GM19043 (cell line): ENCODE measurements at regions not wholly inside any gene's neighbourhood (a gene's known extent, or its start where the extent isn't known, plus 50 kb on each side); places are given as distances from the start of the nearest gene placed in this dataset.
"Not testable (repeated sequence)": the region's sequence is repeated elsewhere in the genome, so short reads cannot be mapped to it uniquely, and the experiment has no call there.

Source experiments
- ATAC-seq: cut with Tn5 transposase; IDR thresholded peaks from one replicate; pipeline ENCODE4 v1.9.1; 2021; ENCODE audit warnings: low read depth; ENCODE audit not compliant: unreplicated experiment

- ATAC-seq, result no peak
Observed at GRCh38 chr3:163587342-163587741, 1491.0 kb downstream of the SI start.

- ATAC-seq, result no peak
Observed at GRCh38 chr3:163582967-163583366, 1495.3 kb downstream of the SI start.

DNA sequence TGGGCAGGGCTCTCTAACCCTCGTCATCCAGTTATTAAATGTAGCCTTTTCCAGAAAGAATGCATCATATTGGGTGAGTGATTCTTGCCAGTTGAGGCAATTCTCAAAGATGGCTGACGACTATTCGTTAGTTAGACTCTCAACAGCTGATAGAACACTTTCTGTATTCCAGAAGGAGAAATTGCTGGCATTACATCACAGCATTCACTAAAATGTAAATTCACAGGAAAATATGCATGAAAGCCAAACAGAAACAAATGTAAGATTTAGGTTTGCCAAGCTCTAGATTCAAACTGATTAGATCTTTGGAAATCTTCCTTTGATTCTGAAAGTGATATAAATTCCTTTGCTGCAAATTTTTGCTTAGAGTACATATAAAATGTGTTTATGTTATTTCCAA, 1501.0 kb downstream of the SI start:
- ATAC-seq, result no peak

- no peak for ATAC-seq
Observed at GRCh38 chr3:163576314-163576713, 1502.0 kb downstream of the SI start.

DNA sequence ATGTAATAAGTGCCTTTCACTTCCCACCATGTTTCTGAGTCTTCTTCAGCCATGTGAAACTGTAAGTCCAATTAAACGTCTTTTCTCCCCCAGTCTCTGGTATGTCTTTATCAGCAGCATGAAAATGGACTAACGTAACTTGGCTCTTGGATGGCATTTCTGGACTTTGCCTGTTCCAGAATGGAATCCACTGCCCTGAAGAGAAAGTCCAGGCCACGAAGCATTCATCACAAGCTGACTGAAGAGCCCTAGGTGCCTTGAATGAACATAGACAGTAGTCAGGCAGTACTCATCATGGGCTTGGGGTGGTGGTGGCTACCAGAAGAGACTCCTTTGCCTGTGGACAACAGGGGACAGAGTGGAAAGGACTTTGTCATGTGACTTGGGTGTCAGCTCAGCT, 1505.0 kb downstream of the SI start:
- no peak for ATAC-seq

DNA sequence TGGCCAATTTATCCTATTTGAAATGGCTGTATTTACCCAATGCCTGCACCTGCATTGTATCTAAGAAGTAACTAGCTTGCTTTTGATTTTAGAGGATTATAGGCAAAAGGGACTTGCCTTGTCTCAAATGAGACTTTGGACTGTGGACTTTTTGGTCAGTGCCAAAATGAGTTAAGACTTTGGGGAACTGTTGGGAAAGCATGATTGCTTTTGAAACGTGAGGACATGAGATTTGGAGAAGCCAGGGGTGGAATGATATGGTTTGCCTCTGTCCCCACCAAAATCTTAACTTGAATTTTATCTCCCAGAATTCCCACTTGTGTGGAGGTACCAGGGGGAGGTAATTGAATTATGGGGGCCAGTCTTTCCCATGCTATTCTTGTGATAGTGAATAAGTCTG, 1505.4 kb downstream of the SI start:
- ATAC-seq, result no peak

DNA sequence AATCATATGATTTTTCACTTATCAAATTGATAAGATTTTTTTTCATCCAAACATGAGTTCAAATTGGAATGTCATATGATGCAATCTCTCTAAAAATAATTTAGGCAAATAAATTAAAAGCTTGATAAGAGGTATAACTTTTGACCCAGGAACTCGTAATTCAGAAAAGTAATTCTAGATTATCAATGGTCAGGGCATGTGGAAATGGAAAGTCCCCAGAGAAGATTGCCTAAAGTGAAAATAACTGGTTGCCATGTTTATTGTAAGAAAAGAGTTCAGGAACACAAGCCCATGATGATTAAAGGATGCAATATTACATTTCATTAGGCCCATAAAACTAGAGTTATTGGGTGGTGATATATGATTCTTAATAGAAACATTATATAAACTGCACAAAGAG, 1514.8 kb downstream of the SI start:
- no peak for ATAC-seq

DNA sequence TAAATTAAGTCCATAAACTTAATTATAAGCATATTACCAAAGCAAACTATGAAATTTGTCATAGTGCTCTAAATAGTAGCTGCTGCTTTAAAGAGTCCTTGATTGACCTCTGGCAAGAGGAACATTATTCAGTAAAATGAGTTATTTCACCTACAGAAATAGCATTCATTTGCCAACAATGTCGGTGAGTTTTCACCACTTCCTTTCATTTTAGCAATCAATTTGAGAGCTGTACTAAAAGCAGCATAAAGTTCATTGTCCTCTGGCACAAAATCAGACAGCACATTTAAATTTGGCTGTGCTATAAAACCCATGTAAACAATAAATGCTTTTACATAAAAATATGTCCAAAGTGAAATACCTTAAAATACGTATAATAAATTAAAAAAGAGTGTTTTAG, 1515.7 kb downstream of the SI start:
- no peak for ATAC-seq

DNA sequence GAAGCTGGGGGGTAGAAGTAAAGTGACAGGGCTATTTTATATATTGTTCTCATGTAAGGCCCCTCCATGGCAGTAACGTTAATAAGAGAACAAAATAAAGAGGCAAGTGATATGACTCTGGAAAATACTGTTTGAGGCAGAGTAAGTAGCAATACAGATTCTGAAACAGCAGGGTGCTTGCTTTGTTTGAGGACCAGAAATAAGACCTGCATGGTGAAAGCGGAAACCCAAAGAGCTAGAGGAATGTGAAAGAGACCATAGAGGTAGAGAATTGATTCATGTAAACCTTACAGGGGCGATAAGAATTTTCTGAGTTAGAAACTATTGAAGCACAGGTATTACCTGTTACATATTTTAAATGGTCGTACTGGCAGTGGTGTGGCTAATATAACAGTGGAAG, 1517.1 kb downstream of the SI start:
- no peak for ATAC-seq

GRCh38 chr3:163560459-163560858, 1517.8 kb downstream of the SI start:
- ATAC-seq, result no peak

GRCh38 chr3:163556813-163557523, 1521.3 kb downstream of the SI start:
- ATAC-seq, result no peak

DNA sequence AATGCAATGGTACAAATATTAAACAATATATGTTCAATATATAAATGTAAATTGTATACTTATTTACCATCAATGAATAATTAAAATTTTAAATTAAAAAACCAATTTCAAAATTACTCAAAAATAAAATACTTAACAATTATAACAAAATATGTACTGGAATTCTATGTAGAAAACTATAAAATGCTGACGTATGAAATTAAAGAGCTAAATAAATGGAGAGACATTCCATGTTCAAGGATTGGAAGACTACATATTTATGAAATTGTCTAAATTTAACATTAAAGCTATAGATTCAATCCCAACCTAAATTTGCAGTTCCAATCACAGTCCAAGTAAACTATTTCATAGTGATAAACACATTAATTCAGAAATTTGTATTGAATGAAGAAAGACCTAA, 1522.4 kb downstream of the SI start:
- ATAC-seq, result no peak

GRCh38 chr3:163552659-163552966, 1525.7 kb downstream of the SI start:
- ATAC-seq, result no peak

GRCh38 chr3:163551915-163552658, 1526.2 kb downstream of the SI start:
- not testable (repeated sequence) for ATAC-seq

DNA sequence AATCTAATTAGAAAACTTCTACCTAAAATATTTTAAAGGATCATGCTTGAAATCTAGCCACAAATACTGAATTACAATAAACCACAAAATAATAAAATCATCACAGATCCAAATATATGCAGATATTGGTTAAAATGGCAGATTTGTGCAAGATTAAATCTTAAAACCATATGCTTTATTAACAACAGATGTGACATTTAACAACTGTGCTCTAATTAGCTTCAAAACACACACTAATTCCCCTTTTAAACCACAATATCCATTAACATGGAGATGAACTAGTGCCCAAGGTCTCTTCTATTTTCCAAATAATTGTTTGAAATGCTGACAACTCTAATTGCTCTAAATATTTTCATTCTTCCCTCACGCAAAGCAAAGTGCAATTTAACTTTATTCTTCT, 1530.3 kb downstream of the SI start:
- no peak for ATAC-seq

DNA sequence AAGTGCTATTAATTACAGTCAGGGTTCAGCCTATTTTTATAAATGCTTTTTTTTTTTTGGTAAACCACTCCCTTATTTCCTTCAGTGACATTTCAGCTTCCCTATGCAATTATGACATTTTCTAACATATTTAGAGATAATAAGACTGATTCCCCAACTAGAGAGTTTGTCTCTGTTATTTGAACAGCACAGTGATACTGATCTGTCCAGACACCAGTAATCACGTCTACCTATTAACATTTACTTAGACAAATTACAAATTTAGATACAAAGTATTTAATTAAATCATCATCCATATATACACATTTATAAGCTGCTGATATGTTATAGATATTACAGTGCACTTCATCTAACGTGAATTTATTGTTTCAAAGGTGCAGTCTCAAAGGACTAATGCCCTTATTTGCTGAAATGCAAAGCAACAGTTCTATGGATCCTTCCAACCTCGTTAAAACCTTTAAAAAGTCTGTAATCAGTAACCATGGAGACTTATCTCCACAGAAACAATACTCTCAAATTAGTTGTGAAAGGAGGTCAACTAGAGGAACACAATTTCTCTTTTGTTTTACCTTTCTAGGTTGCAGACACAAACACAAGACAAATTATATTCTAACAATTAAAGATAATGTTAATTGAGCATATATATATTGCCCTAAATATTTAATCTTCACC, 1531.1 kb downstream of the SI start:
- no peak for ATAC-seq

- ATAC-seq, result no peak
Observed at GRCh38 chr3:163543662-163544061, 1534.6 kb downstream of the SI start.

DNA sequence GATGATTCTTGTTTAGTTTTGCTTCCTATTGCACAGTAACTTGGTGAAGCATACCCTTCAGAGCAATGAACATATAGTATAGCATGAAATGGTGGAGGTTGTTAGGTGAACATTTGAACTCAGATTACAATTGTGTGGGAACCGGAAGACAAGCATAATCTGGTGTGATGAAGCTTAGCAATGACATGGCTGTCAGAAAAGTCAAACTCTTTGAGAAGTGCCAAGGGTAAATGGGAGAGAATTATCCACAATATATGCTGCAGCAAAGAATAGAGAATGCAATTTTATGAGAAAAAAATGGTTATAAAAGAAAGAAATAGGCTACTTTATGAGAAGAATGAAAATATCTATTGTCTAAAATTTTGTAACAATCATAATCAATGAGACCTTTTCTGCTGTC, 1536.7 kb downstream of the SI start:
- no peak for ATAC-seq

- ATAC-seq, result no peak
Observed at GRCh38 chr3:163538387-163538786, 1539.9 kb downstream of the SI start.

DNA sequence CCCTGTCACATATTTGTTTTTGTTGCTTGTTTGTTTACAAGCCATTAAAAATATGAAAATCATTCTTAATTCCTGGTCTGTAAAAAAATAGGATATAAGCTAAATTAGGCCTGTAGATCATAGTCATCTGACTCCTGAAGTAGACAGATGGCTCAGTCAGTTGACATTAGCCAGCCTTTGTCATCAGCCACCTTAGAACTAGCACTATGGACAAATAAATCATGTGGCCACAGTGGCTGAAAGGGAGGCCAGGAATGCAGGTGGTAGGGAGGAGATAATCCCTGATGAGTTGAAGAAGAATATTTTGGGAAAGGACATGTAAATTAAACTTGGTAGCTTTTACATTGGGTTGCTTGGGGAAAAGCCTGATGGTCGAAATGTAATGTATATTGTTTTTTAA, 1544.9 kb downstream of the SI start:
- ATAC-seq, result no peak

DNA sequence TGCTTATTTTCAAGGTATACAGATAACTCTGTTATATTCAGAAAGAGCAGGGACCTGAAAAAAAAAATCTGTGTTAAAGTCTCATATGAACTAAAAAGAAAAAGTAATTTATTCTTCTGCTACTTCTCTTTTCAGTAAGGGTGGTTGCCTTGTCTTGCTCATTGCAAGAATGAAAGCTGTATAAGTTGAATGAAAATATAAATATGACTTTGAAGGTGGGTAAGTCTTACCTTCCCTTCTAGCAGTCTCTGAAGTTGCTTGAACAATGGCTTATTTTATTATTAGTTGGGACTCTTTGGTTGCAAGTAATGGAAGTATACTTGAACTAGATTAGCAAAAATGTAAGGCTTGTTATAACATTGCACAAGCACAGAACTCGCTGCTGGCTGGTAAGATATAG, 1554.9 kb downstream of the SI start:
- no peak for ATAC-seq

DNA sequence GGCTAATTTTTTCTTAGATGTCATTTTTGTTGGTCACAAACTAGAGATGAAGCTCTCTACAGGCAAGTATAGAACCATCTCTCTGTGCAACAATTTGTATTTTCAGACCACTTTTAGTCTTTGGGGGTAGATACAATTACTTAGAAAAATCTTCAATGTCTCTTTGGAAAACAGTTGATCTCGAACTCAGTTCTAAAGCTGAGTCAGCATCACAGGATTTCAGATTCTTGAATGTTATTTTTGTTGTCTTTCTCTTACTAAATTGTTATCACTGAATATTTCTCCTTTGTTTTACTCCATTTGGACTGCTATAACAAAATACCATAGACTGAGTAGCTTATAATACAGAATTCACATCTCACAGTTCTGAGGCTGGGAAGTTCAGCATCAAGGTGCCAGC, 1557.0 kb downstream of the SI start:
- ATAC-seq, result no peak
